K562 (cell line): ENCODE measurements at regions not wholly inside any gene's neighbourhood (a gene's known extent, or its start where the extent isn't known, plus 50 kb on each side); places are given as distances from the start of the nearest gene placed in this dataset.

Experiments used
- ATAC-seq: fragments of 200-7000 bp; cut with Tn5 transposase; 3 replicates; pipeline ENCODE4 v1.9.1; 2020; ENCODE audit warnings: moderate library complexity
- BruUV-seq: library from RNA; stranded (reverse); fragments of 400-500 nt; replicated peaks from 2 replicates; lab custom pipeline; 2021; lab: Mats Ljungman, UMichigan
- CTCF ChIA-PET: fragments of 300-600 bp; formaldehyde crosslinking; extraction: SDS; loops from one replicate; lab custom pipeline; 2021; ENCODE audit warnings: low intra/inter-chr PET ratio; lab: Yijun Ruan, JAX
- POLR2A ChIA-PET: fragments of 300-600, 350-650 bp; sonication (Branson Sonifier 250); formaldehyde crosslinking; extraction: SDS; loops from one replicate; lab custom pipeline; 2021; ENCODE audit warnings: antibody characterized with exemption, inconsistent platforms; lab: Yijun Ruan, JAX
- DNase-seq, 4 experiments: peaks; one replicate each; pipeline versions ENCODE4 v3.0.0 to v3.0.0-alpha.2; 2011 to 2018; ENCODE audit warnings: low spot score in 3 of 4, mixed read lengths in 3 of 4; ENCODE audit errors: extremely low read depth in 1 of 4
- FAIRE-seq: peaks from 2 replicates; lab custom pipeline; 2011; peaks lifted over from hg19 to GRCh38; lab: Jason Lieb, UNC
- H2AFZ ChIP-seq: 2 replicates; pipeline ENCODE4 v1.6.0; 2011; ENCODE audit warnings: low read depth, low read length, control low read depth, inconsistent platforms
- H3K27ac ChIP-seq: fragments of 200-600 bp; 3 replicates; pipeline ENCODE4 v1.8.0; 2011; ENCODE audit warnings: low read depth, mild to moderate bottlenecking, control low read depth, inconsistent platforms, low read length, moderate library complexity, mixed read lengths; ENCODE audit errors: extremely low read depth
- H3K27me3 ChIP-seq, 2 experiments: fragments of 300-600 bp in 1 of 2; 2 replicates in 1 of 2; 3 replicates in 1 of 2; pipeline versions ENCODE4 v1.6.0 to v1.8.0; 2011; ENCODE audit warnings: inconsistent platforms in 2 of 2, low read length in 2 of 2, mild to moderate bottlenecking in 1 of 2, mixed read lengths in 1 of 2, moderate library complexity in 1 of 2; ENCODE audit not compliant: control insufficient read depth in 2 of 2, insufficient read depth in 2 of 2
- H3K36me3 ChIP-seq: fragments of 300-600 bp; 3 replicates; pipeline ENCODE4 v1.8.0; 2011; ENCODE audit warnings: mild to moderate bottlenecking, low read length, inconsistent platforms; ENCODE audit not compliant: control insufficient read depth, insufficient read depth
- H3K4me1 ChIP-seq, 2 experiments: fragments of 200-600 bp in 1 of 2; replicated peaks in 1 of 2; 2 replicates in 1 of 2; 3 replicates in 1 of 2; pipeline versions ENCODE4 v1.5.1 to v1.8.0; 2011; ENCODE audit warnings: inconsistent platforms in 2 of 2, low read length in 2 of 2, mild to moderate bottlenecking in 1 of 2, mixed read lengths in 1 of 2, moderate library complexity in 1 of 2; ENCODE audit not compliant: control insufficient read depth in 2 of 2, insufficient read depth in 2 of 2
- H3K4me2 ChIP-seq: 2 replicates; pipeline ENCODE4 v1.6.1; 2011; ENCODE audit warnings: low read length, control low read depth, inconsistent platforms, mixed read lengths; ENCODE audit not compliant: insufficient read depth
- H3K4me3 ChIP-seq: fragments of 200-600 bp; sonication (generic), shearing (Covaris generic); 2 replicates; pipeline ENCODE4 v1.5.1; 2016; ENCODE audit warnings: control low read depth, inconsistent platforms
- H3K79me2 ChIP-seq: fragments of 200-600 bp; 3 replicates; pipeline ENCODE4 v1.8.0; 2011; ENCODE audit warnings: low read length, inconsistent platforms; ENCODE audit not compliant: control insufficient read depth, insufficient read depth
- H3K9ac ChIP-seq, 2 experiments: 2 replicates each; pipeline versions ENCODE4 v1.6.0 to v1.6.1; 2011; ENCODE audit warnings: low read depth in 2 of 2, low read length in 2 of 2, control low read depth in 1 of 2, inconsistent platforms in 1 of 2, mild to moderate bottlenecking in 1 of 2, mixed read lengths in 1 of 2; ENCODE audit not compliant: insufficient read depth in 1 of 2
- H3K9me1 ChIP-seq: one replicate; pipeline ENCODE4 v1.6.0; 2011; ENCODE audit warnings: inconsistent platforms, mild to moderate bottlenecking, low read length, moderate library complexity; ENCODE audit not compliant: control insufficient read depth, insufficient read depth
- H3K9me3 ChIP-seq: replicated peaks from 2 replicates; pipeline ENCODE4 v1.5.1; 2011; ENCODE audit warnings: low read depth, low read length, inconsistent platforms; ENCODE audit not compliant: control insufficient read depth, insufficient read depth
- H4K20me1 ChIP-seq: replicated peaks from 2 replicates; pipeline ENCODE4 v1.6.1; 2011; ENCODE audit warnings: low read length, inconsistent platforms, mixed read lengths; ENCODE audit not compliant: control insufficient read depth, insufficient read depth
- HDAC6 ChIP-seq: IDR thresholded peaks from 2 replicates; pipeline ENCODE4 v1.6.1; 2012; ENCODE audit warnings: low read depth, mild to moderate bottlenecking, control low read depth, inconsistent platforms, low read length, moderate library complexity
- SMARCE1 ChIP-seq: fragments of 450-650 bp; IDR thresholded peaks from 2 replicates; pipeline ENCODE4 v1.7.1; 2016; ENCODE audit warnings: mild to moderate bottlenecking
- WGBS: fragments of 100-300 bp; shearing (Covaris generic); methylation state at CpG from one replicate; pipeline ENCODE4 v1.1.6; 2016; ENCODE audit warnings: low coverage, mixed read lengths; ENCODE audit not compliant: insufficient coverage; ENCODE audit errors: missing lambda C conversion rate; 5-methylcytosine and 5-hydroxymethylcytosine counted together
- in situ Hi-C: fragments of 300-500 bp; cut with MboI; formaldehyde crosslinking; loops from 4 replicates; pipeline ENCODE4 v1.15.0; 2018; ENCODE audit warnings: inconsistent platforms, mixed read lengths
- intact Hi-C: fragments of 100-400 bp; cut with micrococcal nuclease; formaldehyde crosslinking; loops from 2 replicates; pipeline ENCODE4 v1.14.2; 2022
- TF ChIP-seq, protein P1 (sequence below): fragments of 450-650 bp; formaldehyde crosslinking; IDR thresholded peaks from 2 replicates; pipeline ENCODE4 v1.4.0; 2022; ENCODE audit warnings: missing genetic modification characterization

DNA sequence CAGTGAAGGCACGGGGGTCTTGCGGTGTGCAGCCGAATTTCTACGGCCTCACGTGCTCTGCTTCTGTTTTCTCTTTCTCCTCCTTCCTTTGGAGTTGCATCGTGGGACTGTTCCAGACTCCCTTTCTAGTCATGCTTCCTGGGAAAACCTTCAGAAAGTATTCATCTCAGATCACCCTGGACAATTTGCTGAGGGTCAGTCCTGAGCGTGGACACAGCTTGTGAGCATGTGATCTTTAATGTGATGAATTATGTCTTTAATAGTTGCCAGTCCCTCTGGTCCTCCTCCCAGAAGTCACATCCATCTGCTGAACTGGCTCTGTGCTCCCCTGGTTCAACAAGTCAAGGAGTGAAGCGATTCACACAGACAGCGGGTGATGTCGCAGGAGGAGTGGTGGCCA is 145.0 kb upstream of the PDE10A start (continued):
- no peak for TF ChIP-seq SMARCE1
- TF ChIP-seq, all 486 proteins: peak for 0

- POLR2A ChIA-PET: no interaction called here
- ATAC-seq: no peak
- H3K4me1 ChIP-seq: no peaks in the 10 kb centered on the region
- no peak for FAIRE-seq
- no peaks in the 10 kb centered on the region for H3K79me2 ChIP-seq
- no peak overlapping the region for H3K4me2 ChIP-seq
- DNase-seq: no peak
- no TSS peak for BruUV-seq
- 0 out of 5 replicates have a peak, but pooled peaks cover 0 to 4% of the 10 kb centered on the region in 2 experiments for H3K27me3 ChIP-seq
- intact Hi-C loops (no loop called here), in situ Hi-C loops (no loop called here)
- TF ChIP-seq, protein P1, sequence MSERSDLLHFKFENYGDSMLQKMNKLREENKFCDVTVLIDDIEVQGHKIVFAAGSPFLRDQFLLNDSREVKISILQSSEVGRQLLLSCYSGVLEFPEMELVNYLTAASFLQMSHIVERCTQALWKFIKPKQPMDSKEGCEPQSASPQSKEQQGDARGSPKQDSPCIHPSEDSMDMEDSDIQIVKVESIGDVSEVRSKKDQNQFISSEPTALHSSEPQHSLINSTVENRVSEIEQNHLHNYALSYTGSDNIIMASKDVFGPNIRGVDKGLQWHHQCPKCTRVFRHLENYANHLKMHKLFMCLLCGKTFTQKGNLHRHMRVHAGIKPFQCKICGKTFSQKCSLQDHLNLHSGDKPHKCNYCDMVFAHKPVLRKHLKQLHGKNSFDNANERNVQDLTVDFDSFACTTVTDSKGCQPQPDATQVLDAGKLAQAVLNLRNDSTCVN: no peak
- no peak for TF ChIP-seq HDAC6
- CTCF ChIA-PET: no interaction called here
- H3K9ac ChIP-seq: no peak overlapping the region
- no peaks in the 10 kb centered on the region for H4K20me1 ChIP-seq
- H3K27ac ChIP-seq: no peak overlapping the region
- H2AFZ ChIP-seq: no peak overlapping the region
- H3K36me3 ChIP-seq: no peaks in the 10 kb centered on the region
- WGBS: 1% methylated on average over 10 of the region's 10 CpGs
- H3K4me3 ChIP-seq: no peak overlapping the region
- H3K9me3 ChIP-seq: no peaks in the 10 kb centered on the region
- no peaks in the 10 kb centered on the region for H3K9me1 ChIP-seq
These were observed 144.4 kb upstream of the PDE10A start for GRCh38 chr6:165807249-165807960.
